BJ (cell line): ENCODE measurements at regions not wholly inside any gene's neighbourhood (a gene's known extent, or its start where the extent isn't known, plus 50 kb on each side); places are given as distances from the start of the nearest gene placed in this dataset.

ENCODE experiments used
- CTCF ChIA-PET: fragments of 350-600 bp; formaldehyde crosslinking; extraction: SDS; loops from one replicate; lab custom pipeline; 2021; ENCODE audit warnings: antibody characterized with exemption, inconsistent platforms; lab: Yijun Ruan, JAX
- POLR2A ChIA-PET: fragments of 300-600 bp; sonication (Branson Sonifier 250); formaldehyde crosslinking; extraction: SDS; loops from one replicate; lab custom pipeline; 2021; ENCODE audit warnings: antibody characterized with exemption; lab: Charles Lee
- DNase-seq: peaks from one replicate; pipeline ENCODE4 v3.0.0-alpha.2; 2011; ENCODE audit warnings: low read depth
- H3K27me3 ChIP-seq: 2 replicates; pipeline ENCODE4 v1.6.0; 2011; ENCODE audit warnings: low read length; ENCODE audit not compliant: control insufficient read depth, insufficient read depth
- H3K36me3 ChIP-seq: 2 replicates; pipeline ENCODE4 v1.5.1; 2011; ENCODE audit warnings: low read length; ENCODE audit not compliant: control insufficient read depth, insufficient read depth
- H3K4me3 ChIP-seq: 2 replicates; pipeline ENCODE4 v1.5.1; 2011; ENCODE audit warnings: low read depth, mild to moderate bottlenecking, control low read depth, low read length
- TF ChIP-seq, protein P1 (sequence below): IDR thresholded peaks from 2 replicates; pipeline ENCODE4 v1.5.1; 2011; ENCODE audit warnings: low read depth, mild to moderate bottlenecking, control low read depth, inconsistent platforms, low read length, moderate library complexity; ENCODE audit not compliant: insufficient read depth

DNA sequence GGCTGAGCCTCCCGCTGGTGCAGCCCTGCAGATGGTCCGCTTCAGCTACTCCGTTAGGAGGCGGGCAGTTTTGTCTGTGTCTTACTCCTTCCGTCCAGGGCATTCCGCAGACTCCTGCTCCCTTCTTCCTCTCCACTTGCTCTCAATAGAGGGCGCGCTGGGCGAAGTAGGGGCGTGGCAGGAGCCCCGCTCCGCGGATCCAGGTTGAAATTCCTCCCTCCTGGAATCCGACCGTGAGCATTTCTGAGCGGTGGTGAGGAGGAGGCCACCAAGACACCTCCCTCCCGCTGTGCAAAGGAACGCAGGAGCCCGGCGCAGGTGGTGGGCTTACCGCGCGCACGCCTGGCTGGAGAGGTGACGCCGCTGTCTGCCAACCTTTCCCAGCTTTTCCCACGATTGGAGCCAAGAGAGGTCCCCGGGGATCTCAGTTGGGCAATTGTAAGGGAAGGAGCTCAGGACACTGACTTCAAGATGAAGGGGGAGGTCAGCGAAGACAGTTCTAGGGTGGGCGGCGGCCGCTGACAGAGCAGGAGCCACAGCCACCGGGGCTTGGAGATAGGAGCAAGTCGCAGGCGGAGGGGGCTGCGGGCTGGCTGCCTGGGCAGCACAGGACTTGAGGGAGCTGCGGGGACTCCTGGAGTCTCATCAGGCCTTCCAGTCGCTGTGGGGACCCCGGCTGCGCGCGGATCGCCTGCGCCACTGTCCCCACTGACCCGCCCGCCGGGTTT, 1011.3 kb downstream of the XPNPEP1 start:
- POLR2A ChIA-PET = no interaction called here
- CTCF ChIA-PET = interaction anchor here (0.6 to 1.6 kb wide), 5 partner anchors 9 to 415 kb away, joined by 3 to 4 read pairs (median 3); no protein-coding TSS in a partner anchor

GRCh38 chr10:108908096-108908495, 1015.2 kb downstream of the XPNPEP1 start:
- Histone ChIP-seq H3K27me3 (no peaks in the 10 kb centered on the region), H3K4me3 (no peak overlapping the region), H3K36me3 (no peaks in the 10 kb centered on the region)
- CTCF ChIA-PET = no interaction called here
- TF ChIP-seq, protein P1, sequence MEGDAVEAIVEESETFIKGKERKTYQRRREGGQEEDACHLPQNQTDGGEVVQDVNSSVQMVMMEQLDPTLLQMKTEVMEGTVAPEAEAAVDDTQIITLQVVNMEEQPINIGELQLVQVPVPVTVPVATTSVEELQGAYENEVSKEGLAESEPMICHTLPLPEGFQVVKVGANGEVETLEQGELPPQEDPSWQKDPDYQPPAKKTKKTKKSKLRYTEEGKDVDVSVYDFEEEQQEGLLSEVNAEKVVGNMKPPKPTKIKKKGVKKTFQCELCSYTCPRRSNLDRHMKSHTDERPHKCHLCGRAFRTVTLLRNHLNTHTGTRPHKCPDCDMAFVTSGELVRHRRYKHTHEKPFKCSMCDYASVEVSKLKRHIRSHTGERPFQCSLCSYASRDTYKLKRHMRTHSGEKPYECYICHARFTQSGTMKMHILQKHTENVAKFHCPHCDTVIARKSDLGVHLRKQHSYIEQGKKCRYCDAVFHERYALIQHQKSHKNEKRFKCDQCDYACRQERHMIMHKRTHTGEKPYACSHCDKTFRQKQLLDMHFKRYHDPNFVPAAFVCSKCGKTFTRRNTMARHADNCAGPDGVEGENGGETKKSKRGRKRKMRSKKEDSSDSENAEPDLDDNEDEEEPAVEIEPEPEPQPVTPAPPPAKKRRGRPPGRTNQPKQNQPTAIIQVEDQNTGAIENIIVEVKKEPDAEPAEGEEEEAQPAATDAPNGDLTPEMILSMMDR = no peak
- POLR2A ChIA-PET = no interaction called here
- DNase-seq = no peak

More for the DNA sequence above, 1011.3 kb downstream of the XPNPEP1 start:
- Histone ChIP-seq H3K4me3 (peak overlapping the region; percentile 42), H3K27me3 (no peaks in the 10 kb centered on the region), H3K36me3 (no peaks in the 10 kb centered on the region)
- DNase-seq = no peak
- TF ChIP-seq, protein P1 = peak; percentile 81

DNA sequence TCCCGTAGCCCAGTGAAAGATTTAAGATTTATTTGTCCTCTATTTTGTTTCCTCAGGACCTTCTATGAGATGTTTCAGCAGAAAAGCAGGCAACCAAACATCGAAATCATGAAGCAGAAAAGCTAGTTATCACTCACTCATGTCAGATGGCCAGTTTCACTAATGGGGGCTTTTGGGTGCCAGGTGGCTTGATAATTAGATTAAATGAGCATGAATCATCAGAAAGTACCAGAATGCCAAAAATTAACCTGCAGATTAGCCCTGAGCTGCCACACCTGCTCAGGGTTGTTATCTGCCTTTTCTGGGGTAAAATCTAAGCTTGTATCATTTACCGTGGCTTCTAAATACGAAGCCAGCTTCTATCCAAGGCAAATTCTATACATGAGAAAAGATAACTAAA, 1017.5 kb downstream of the XPNPEP1 start:
- no peak for DNase-seq
- no peaks in the 10 kb centered on the region for H3K27me3 ChIP-seq
- H3K4me3 ChIP-seq = no peak overlapping the region
- H3K36me3 ChIP-seq = no peaks in the 10 kb centered on the region
- ChIA-PET CTCF (no interaction called here), POLR2A (no interaction called here)
- TF ChIP-seq, protein P1 = no peak

DNA sequence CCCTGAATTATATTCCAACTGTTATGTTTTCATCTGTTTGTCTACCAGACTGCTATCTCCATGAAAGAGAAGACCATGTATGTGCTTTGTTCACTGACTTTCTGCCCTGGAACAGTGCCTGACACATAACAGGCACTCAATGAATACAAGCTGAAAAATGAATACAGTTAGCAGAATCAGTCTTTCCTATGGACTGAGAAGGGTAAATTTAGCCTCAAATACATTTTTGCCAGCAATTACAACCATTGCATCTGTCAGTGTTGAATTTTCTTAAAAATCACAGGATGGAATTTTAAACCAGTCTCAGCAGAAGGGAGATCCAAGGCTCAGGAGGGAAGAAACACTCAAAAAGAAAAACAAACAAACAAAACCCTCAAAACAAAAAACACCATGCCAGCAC, 1018.1 kb downstream of the XPNPEP1 start:
- ChIA-PET CTCF (no interaction called here), POLR2A (no interaction called here)
- Histone ChIP-seq H3K4me3 (no peak overlapping the region), H3K27me3 (no peaks in the 10 kb centered on the region), H3K36me3 (no peaks in the 10 kb centered on the region)
- TF ChIP-seq, protein P1 = no peak
- DNase-seq = no peak

- POLR2A ChIA-PET = no interaction called here
- Histone ChIP-seq H3K27me3 (no peaks in the 10 kb centered on the region), H3K4me3 (no peak overlapping the region), H3K36me3 (no peaks in the 10 kb centered on the region)
- DNase-seq = no peak
- TF ChIP-seq, protein P1 = no peak
- CTCF ChIA-PET = no interaction called here
These were observed 1019.0 kb downstream of the XPNPEP1 start for GRCh38 chr10:108904163-108904838.
